ENCODE measurements at regions not wholly inside any gene's neighbourhood (a gene's known extent, or its start where the extent isn't known, plus 50 kb on each side); places are given as distances from the start of the nearest gene placed in this dataset.

GRCh38 chr2:234305846-234306245 lies 191.0 kb downstream of the ARL4C start:
- no peaks in the 10 kb centered on the region for H3F3A ChIP-seq (replicated peaks; ENCODE audit: low read depth)
- peaks cover 5% of the 10 kb centered on the region for H3K27me3 Mint-ChIP-seq (ENCODE audit: insufficient read depth, low read depth, poor library complexity)
- peaks cover 5% of the 10 kb centered on the region; the same call in 1 of the 2 replicates for H3K4me1 ChIP-seq (ENCODE audit: insufficient read depth)
- ATAC-seq (no peak), DNase-seq (ENCODE audit: low spot score) (no peak)
- no peaks in the 10 kb centered on the region; the same call in 2 of the 3 replicates for H3K36me3 Mint-ChIP-seq (ENCODE audit: low read depth)
- H4K20me1 ChIP-seq (replicated peaks; ENCODE audit: insufficient read depth): no peaks in the 10 kb centered on the region
- H3K4me3 ChIP-seq: no peak overlapping the region
- no peak overlapping the region for H3K4me2 ChIP-seq
- no peaks in the 10 kb centered on the region for H3K9me2 ChIP-seq (ENCODE audit: insufficient read depth)
- H3K27me3 ChIP-seq (ENCODE audit: insufficient read depth): no peaks in the 10 kb centered on the region
- H3K36me3 ChIP-seq (ENCODE audit: insufficient read depth): no peaks in the 10 kb centered on the region
- TF ChIP-seq CTCF (conservative IDR thresholded peaks at IDR 0.05; ENCODE audit: low read depth in 2 of 2) (no peak), ZNF331 (CRISPR knock-in tag; IDR thresholded peaks at IDR 0.05; ENCODE audit: low read depth) (no peak), POLR2AphosphoS5 (IDR thresholded peaks at IDR 0.05; ENCODE audit: low read depth) (no peak), CREB1 (CRISPR knock-in tag; IDR thresholded peaks at IDR 0.05; ENCODE audit: low read depth) (no peak), ZNF114 (CRISPR knock-in tag; IDR thresholded peaks at IDR 0.05) (no peak), ETS1 (IDR thresholded peaks at IDR 0.05) (no peak), EZH2phosphoT487 (IDR thresholded peaks at IDR 0.05; ENCODE audit: unreplicated experiment) (no peak), REST (IDR thresholded peaks at IDR 0.05; ENCODE audit: unreplicated experiment) (no peak), STAT1 (IDR thresholded peaks at IDR 0.05; ENCODE audit: unreplicated experiment) (no peak), NANOG (IDR thresholded peaks at IDR 0.05; ENCODE audit: borderline replicate concordance) (no peak), JUNB (IDR thresholded peaks at IDR 0.05; ENCODE audit: unreplicated experiment) (no peak), ZNF462 (CRISPR knock-in tag; IDR thresholded peaks at IDR 0.05) (no peak), EZH2 (IDR thresholded peaks at IDR 0.05; ENCODE audit: low read depth, unreplicated experiment) (no peak)
- H3K79me2 ChIP-seq (replicated peaks; ENCODE audit: insufficient read depth): no peaks in the 10 kb centered on the region
- peaks cover 18% of the 10 kb centered on the region; the same call in 2 of the 3 replicates for H3K4me1 Mint-ChIP-seq
- no peak overlapping the region for H3K27ac ChIP-seq (ENCODE audit: low read depth)
- 0 out of 3 replicates have a peak, but pooled peaks cover 3% of the 10 kb centered on the region for H3K9me3 Mint-ChIP-seq
- no peak overlapping the region for H3K27ac Mint-ChIP-seq
- H3K4me3 Mint-ChIP-seq: no peak overlapping the region
- H2AFZ ChIP-seq: no peak overlapping the region
